Adipocyte (in vitro differentiated cells): ENCODE measurements at regions not wholly inside any gene's neighbourhood (a gene's known extent, or its start where the extent isn't known, plus 50 kb on each side); places are given as distances from the start of the nearest gene placed in this dataset.

ENCODE experiments used
- DNase-seq: peaks from one replicate; pipeline ENCODE4 v3.0.0-alpha.2; 2015; ENCODE audit warnings: low read depth
- H3K27me3 ChIP-seq: replicated peaks from 2 replicates; pipeline ENCODE4 v1.7.0; 2013; ENCODE audit warnings: mild to moderate bottlenecking, low read length, moderate library complexity; ENCODE audit not compliant: control insufficient read depth, insufficient read depth
- H3K36me3 ChIP-seq: 2 replicates; pipeline ENCODE4 v1.7.0; 2013; ENCODE audit warnings: low read length, mild to moderate bottlenecking, moderate library complexity; ENCODE audit not compliant: control insufficient read depth, insufficient read depth, severe bottlenecking
- H3K4me1 ChIP-seq: 2 replicates; pipeline ENCODE4 v1.7.0; 2013; ENCODE audit warnings: mild to moderate bottlenecking, low read length, moderate library complexity; ENCODE audit not compliant: control insufficient read depth, insufficient read depth
- H3K4me3 ChIP-seq: 2 replicates; pipeline ENCODE4 v1.7.0; 2013; ENCODE audit warnings: mild to moderate bottlenecking, low read length, moderate library complexity
- H3K9ac ChIP-seq: 2 replicates; pipeline ENCODE4 v1.7.0; 2013; ENCODE audit warnings: mild to moderate bottlenecking, low read length, moderate library complexity
- H3K9me3 ChIP-seq: 2 replicates; pipeline ENCODE4 v1.7.0; 2013; ENCODE audit warnings: mild to moderate bottlenecking, low read length, moderate library complexity; ENCODE audit not compliant: control insufficient read depth

GRCh38 chr5:122701640-122702523 is 73.0 kb upstream of the SNX2 start:
- no peak overlapping the region for H3K9ac ChIP-seq
- no peaks in the 10 kb centered on the region for H3K36me3 ChIP-seq
- no peaks in the 10 kb centered on the region for H3K9me3 ChIP-seq
- H3K4me1 ChIP-seq: peaks cover 13% of the 10 kb centered on the region
- DNase-seq: no peak
- H3K27me3 ChIP-seq: no peaks in the 10 kb centered on the region
- H3K4me3 ChIP-seq: no peak overlapping the region

DNA sequence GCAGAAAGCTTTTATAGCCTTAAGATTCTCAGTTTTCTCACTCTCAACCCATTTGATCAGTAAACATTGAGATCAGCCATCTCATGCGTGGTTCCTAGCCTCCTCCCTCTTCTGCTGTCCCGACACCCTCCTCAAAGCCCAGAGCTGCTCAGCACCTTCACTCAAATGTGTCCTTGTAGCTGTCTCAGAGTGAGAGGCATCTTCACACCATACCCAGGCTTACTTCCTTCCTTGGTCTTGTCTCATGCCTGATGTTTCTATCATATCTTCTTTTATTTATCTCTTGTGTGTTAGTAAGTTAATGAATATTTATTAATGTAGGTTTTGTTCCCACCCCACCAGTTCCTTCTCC is 72.4 kb upstream of the SNX2 start:
- no peaks in the 10 kb centered on the region for H3K27me3 ChIP-seq
- no peaks in the 10 kb centered on the region for H3K9me3 ChIP-seq
- no peak overlapping the region for H3K9ac ChIP-seq
- H3K4me3 ChIP-seq: no peak overlapping the region
- DNase-seq: no peak
- no peaks in the 10 kb centered on the region for H3K36me3 ChIP-seq
- peaks cover 13% of the 10 kb centered on the region for H3K4me1 ChIP-seq

- Histone ChIP-seq H3K9ac (no peak overlapping the region), H3K4me3 (no peak overlapping the region), H3K4me1 (peaks cover 13% of the 10 kb centered on the region), H3K9me3 (no peaks in the 10 kb centered on the region), H3K36me3 (no peaks in the 10 kb centered on the region), H3K27me3 (no peaks in the 10 kb centered on the region)
- DNase-seq: no peak
Measured at GRCh38 chr5:122703203-122703602, 71.7 kb upstream of the SNX2 start.

GRCh38 chr5:122704247-122705036 is 70.4 kb upstream of the SNX2 start:
- Histone ChIP-seq H3K4me1 (peaks cover 13% of the 10 kb centered on the region), H3K27me3 (no peaks in the 10 kb centered on the region), H3K9me3 (no peaks in the 10 kb centered on the region), H3K36me3 (no peaks in the 10 kb centered on the region), H3K9ac (no peak overlapping the region), H3K4me3 (no peak overlapping the region)
- DNase-seq: peak; percentile 89

DNA sequence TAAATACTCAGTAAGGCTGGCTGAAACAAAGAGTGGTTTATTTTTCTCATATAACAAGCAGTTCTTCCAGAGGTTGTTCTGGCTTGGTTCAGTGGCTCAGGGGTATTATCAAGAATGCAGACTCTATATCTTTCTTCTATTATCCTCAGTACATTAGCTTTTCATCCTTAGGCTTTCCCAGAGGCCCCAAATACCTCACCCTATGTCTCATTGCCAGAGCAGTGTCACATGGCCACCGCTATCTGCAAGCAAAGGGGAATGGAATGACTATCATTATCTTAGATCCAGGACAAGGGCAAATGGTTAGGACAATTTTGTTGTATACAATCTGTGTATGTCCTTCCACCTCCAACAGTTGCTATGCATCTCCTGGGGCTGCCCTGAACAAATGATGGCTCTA is 69.0 kb upstream of the SNX2 start:
- Histone ChIP-seq H3K9me3 (no peaks in the 10 kb centered on the region), H3K9ac (no peak overlapping the region), H3K4me1 (peaks cover 13% of the 10 kb centered on the region), H3K36me3 (no peaks in the 10 kb centered on the region), H3K4me3 (no peak overlapping the region), H3K27me3 (no peaks in the 10 kb centered on the region)
- peak; percentile 7 for DNase-seq

DNA sequence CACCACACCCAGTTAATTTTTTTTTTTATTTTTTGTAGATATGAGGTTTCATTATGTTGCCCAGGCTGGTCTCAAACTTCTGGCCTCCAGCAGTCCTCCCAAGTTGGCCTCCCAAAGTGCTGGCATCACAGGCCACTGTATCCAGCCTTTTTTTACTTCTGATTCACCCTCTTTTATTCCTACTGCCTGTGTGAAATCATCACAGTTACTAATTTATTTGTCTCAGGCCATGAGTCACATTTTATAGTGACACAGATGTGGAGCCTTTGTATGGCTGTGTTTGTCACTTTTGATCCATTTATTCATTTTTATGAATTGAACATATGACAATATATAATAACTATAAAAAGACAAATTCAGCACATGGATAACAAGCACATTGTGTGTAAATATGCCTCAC is 67.1 kb upstream of the SNX2 start:
- Histone ChIP-seq H3K4me1 (peaks cover 13% of the 10 kb centered on the region), H3K27me3 (no peaks in the 10 kb centered on the region), H3K9ac (no peak overlapping the region), H3K9me3 (no peaks in the 10 kb centered on the region), H3K4me3 (no peak overlapping the region), H3K36me3 (no peaks in the 10 kb centered on the region)
- DNase-seq: no peak

DNA sequence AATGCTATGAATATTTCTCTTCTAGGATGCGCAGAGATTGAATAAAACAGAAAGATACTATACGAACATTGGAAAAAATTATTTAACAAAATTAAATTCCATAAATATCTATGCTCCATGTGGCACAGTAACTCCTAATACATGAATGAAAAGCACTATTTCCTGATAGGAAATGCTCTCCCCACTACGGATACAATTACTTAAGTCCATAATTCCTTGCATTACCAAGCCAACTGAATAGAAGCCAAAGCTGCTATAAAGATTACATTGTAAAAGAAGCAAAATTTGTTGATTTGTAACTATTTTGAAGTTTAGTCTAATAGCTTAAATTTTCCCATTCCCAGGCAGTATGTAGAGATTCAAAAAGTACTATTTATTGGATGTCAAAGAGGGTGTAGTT is 61.8 kb upstream of the SNX2 start:
- no peak overlapping the region for H3K9ac ChIP-seq
- DNase-seq: no peak
- H3K27me3 ChIP-seq: no peaks in the 10 kb centered on the region
- no peaks in the 10 kb centered on the region for H3K36me3 ChIP-seq
- no peaks in the 10 kb centered on the region for H3K9me3 ChIP-seq
- H3K4me1 ChIP-seq: peaks cover 16% of the 10 kb centered on the region
- no peak overlapping the region for H3K4me3 ChIP-seq

DNA sequence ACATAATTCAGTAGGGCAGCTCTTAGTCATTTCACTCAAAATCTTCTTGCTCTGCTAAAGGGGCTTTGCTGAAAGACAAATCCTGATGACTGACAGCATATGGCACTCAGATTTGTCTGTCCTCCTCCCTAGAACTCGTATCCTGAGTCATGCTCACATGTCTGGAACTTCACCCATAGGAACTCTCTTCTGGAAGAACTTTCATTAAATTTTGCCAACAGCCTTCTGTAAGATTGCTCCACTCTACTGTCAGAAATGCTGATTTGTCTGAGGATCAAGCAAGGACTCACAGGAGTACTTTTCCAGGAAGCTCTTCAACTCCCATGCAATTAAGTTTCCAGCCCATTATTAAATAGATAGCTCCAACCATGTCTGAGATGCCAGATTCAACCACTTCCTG is 59.8 kb upstream of the SNX2 start:
- Histone ChIP-seq H3K36me3 (no peaks in the 10 kb centered on the region), H3K4me1 (peaks cover 16% of the 10 kb centered on the region), H3K9me3 (no peaks in the 10 kb centered on the region), H3K27me3 (no peaks in the 10 kb centered on the region), H3K4me3 (peak overlapping the region; percentile 39), H3K9ac (no peak overlapping the region)
- DNase-seq: peak; percentile 22

DNA sequence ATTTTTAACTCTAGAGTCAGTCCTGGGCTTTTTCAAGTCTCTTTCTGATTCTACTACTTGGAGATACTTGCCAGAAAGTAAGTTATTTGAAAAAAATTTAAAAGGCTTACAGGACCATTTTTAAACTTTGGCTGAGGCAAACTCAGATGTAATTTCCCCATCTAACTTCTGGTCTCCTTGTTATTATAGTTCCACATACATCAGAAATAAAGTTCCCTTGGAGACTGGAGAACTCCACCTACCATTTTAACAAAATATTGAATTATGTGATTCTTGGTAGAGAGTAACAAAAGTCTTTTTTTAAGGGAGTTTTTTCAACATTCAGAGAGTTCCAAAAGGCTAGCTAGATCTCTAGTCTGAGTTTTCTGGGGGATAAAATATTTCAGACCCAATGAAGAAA is 56.3 kb upstream of the SNX2 start:
- Histone ChIP-seq H3K9me3 (no peaks in the 10 kb centered on the region), H3K4me1 (peaks cover 28% of the 10 kb centered on the region), H3K27me3 (no peaks in the 10 kb centered on the region), H3K4me3 (no peak overlapping the region), H3K9ac (no peak overlapping the region), H3K36me3 (no peaks in the 10 kb centered on the region)
- DNase-seq: no peak

- Histone ChIP-seq H3K9ac (no peak overlapping the region), H3K4me1 (peaks cover 26% of the 10 kb centered on the region)
Measured at GRCh38 chr5:122719991-122720746, 54.7 kb upstream of the SNX2 start.

DNA sequence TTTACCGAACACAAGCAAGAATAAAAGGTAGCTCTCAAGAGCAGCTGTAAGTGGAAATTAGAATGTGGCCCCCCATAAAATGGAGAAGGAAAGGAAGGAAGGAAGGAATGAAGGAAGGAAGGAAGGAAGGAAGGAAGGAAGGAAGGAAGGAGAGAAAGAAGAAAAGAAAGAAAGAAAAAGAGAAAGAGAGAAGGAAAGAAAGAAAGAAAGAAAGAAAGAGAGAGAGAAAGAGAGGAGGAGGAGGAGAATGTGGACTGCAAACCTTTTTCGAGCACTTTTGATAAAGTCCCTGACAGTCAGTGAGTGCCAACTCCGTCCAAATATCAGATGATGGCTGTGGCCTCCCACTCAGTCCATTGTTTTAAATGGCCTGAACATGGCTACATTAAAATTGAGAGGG is 53.8 kb upstream of the SNX2 start:
- no peak for DNase-seq
- H3K9me3 ChIP-seq: no peaks in the 10 kb centered on the region
- no peak overlapping the region for H3K9ac ChIP-seq
- H3K4me1 ChIP-seq: peaks cover 17% of the 10 kb centered on the region
- H3K36me3 ChIP-seq: no peaks in the 10 kb centered on the region
- no peaks in the 10 kb centered on the region for H3K27me3 ChIP-seq
- no peak overlapping the region for H3K4me3 ChIP-seq

More at GRCh38 chr5:122719991-122720746, 54.7 kb upstream of the SNX2 start:
- Histone ChIP-seq H3K27me3 (no peaks in the 10 kb centered on the region), H3K9me3 (no peaks in the 10 kb centered on the region), H3K4me3 (no peak overlapping the region), H3K36me3 (no peaks in the 10 kb centered on the region)
- no peak for DNase-seq
